IMR-90 (cell line): ENCODE measurements at regions not wholly inside any gene's neighbourhood (a gene's known extent, or its start where the extent isn't known, plus 50 kb on each side); places are given as distances from the start of the nearest gene placed in this dataset.

Experiments
- ATAC-seq: fragments of 200-7000 bp; cut with Tn5 transposase; 2 replicates; pipeline ENCODE4 v1.9.1; 2020; ENCODE audit warnings: low read depth, mild to moderate bottlenecking, moderate library complexity
- BruUV-seq: library from RNA; stranded (reverse); fragments of 400-500 nt; replicated peaks from 2 replicates; lab custom pipeline; 2021; lab: Mats Ljungman, UMichigan
- CTCF ChIA-PET: fragments of 300-600 bp; formaldehyde crosslinking; extraction: SDS; loops from one replicate; lab custom pipeline; 2021; ENCODE audit warnings: antibody characterized with exemption; lab: Yijun Ruan, JAX
- POLR2A ChIA-PET: fragments of 300-600 bp; sonication (Branson Sonifier 250); formaldehyde crosslinking; loops from one replicate; lab custom pipeline; 2022; ENCODE audit warnings: antibody characterized with exemption; ENCODE audit not compliant: unreplicated experiment; lab: Charles Lee
- DNase-seq: peaks from one replicate; pipeline ENCODE4 v3.0.0; 2013
- H2AFZ ChIP-seq: replicated peaks from 2 replicates; pipeline ENCODE3; 2013; ENCODE audit warnings: low read length, mild to moderate bottlenecking; ENCODE audit not compliant: poor library complexity
- H2AK5ac ChIP-seq: 2 replicates; pipeline ENCODE4 v1.6.1; 2013; ENCODE audit warnings: low read depth, low read length, inconsistent platforms
- H2AK9ac ChIP-seq: replicated peaks from 2 replicates; pipeline ENCODE3; 2013; ENCODE audit warnings: mild to moderate bottlenecking, low read depth, low read length, moderate library complexity; ENCODE audit not compliant: poor library complexity
- H2BK120ac ChIP-seq: 2 replicates; pipeline ENCODE4 v1.6.1; 2013; ENCODE audit warnings: low read depth, low read length, inconsistent platforms
- H2BK15ac ChIP-seq: 3 replicates; pipeline ENCODE4 v1.6.1; 2013; ENCODE audit warnings: low read depth, low read length, inconsistent platforms
- H2BK20ac ChIP-seq: 2 replicates; pipeline ENCODE4 v1.6.1; 2013; ENCODE audit warnings: low read depth, mild to moderate bottlenecking, inconsistent platforms, low read length, moderate library complexity
- H2BK5ac ChIP-seq: 2 replicates; pipeline ENCODE4 v1.6.1; 2013; ENCODE audit warnings: mild to moderate bottlenecking, low read depth, low read length, inconsistent platforms; ENCODE audit not compliant: poor library complexity, severe bottlenecking
- H3K14ac ChIP-seq: replicated peaks from 2 replicates; pipeline ENCODE4 v1.6.1; 2013; ENCODE audit warnings: low read depth, low read length, inconsistent platforms
- H3K18ac ChIP-seq: 2 replicates; pipeline ENCODE4 v1.6.1; 2013; ENCODE audit warnings: low read depth, low read length, control low read depth
- H3K23ac ChIP-seq: 2 replicates; pipeline ENCODE4 v1.6.1; 2013; ENCODE audit warnings: low read depth, low read length, inconsistent platforms
- H3K27ac ChIP-seq: 2 replicates; pipeline ENCODE4 v1.5.1; 2013; ENCODE audit warnings: mild to moderate bottlenecking, control low read depth, low read length; ENCODE audit not compliant: insufficient read depth
- H3K27me3 ChIP-seq: 2 replicates; pipeline ENCODE4 v1.6.1; 2013; ENCODE audit warnings: low read length; ENCODE audit not compliant: control insufficient read depth, insufficient read depth
- H3K36me3 ChIP-seq: 2 replicates; pipeline ENCODE4 v1.6.1; 2013; ENCODE audit warnings: low read length, mixed read lengths; ENCODE audit not compliant: control insufficient read depth, insufficient read depth
- H3K4ac ChIP-seq: 2 replicates; pipeline ENCODE4 v1.6.1; 2013; ENCODE audit warnings: low read depth, low read length, inconsistent platforms
- H3K4me1 ChIP-seq: 2 replicates; pipeline ENCODE4 v1.6.1; 2013; ENCODE audit warnings: low read length, mixed read lengths; ENCODE audit not compliant: control insufficient read depth, insufficient read depth
- H3K4me2 ChIP-seq: 2 replicates; pipeline ENCODE4 v1.6.1; 2013; ENCODE audit warnings: low read depth, mild to moderate bottlenecking, control low read depth, low read length, moderate library complexity
- H3K4me3 ChIP-seq: 2 replicates; pipeline ENCODE4 v1.5.1; 2013; ENCODE audit warnings: low read depth, mild to moderate bottlenecking, control low read depth, low read length, moderate library complexity; ENCODE audit not compliant: insufficient read depth
- H3K56ac ChIP-seq: 2 replicates; pipeline ENCODE4 v1.6.1; 2013; ENCODE audit warnings: low read length, inconsistent platforms; ENCODE audit not compliant: insufficient read depth; ENCODE audit errors: extremely low read depth
- H3K79me1 ChIP-seq, 2 experiments: 2 replicates each; pipeline ENCODE4 v1.6.1; 2013; ENCODE audit warnings: low read length in 2 of 2, inconsistent platforms in 1 of 2, low read depth in 1 of 2
- H3K9ac ChIP-seq: 2 replicates; pipeline ENCODE4 v1.6.1; 2013; ENCODE audit warnings: low read depth, low read length, control low read depth
- H3K9me1 ChIP-seq: 2 replicates; pipeline ENCODE4 v1.6.1; 2013; ENCODE audit warnings: low read length, inconsistent platforms; ENCODE audit not compliant: insufficient read depth
- H3K9me3 ChIP-seq: 2 replicates; pipeline ENCODE4 v1.6.1; 2013; ENCODE audit warnings: low read length; ENCODE audit not compliant: control insufficient read depth, insufficient read depth
- H4K20me1 ChIP-seq: 2 replicates; pipeline ENCODE4 v1.6.1; 2013; ENCODE audit warnings: low read length, inconsistent platforms; ENCODE audit not compliant: insufficient read depth
- H4K5ac ChIP-seq: 2 replicates; pipeline ENCODE4 v1.6.1; 2013; ENCODE audit warnings: mild to moderate bottlenecking, low read depth, low read length, control low read depth
- H4K8ac ChIP-seq, 2 experiments: 2 replicates each; pipeline ENCODE4 v1.6.1; 2013; ENCODE audit warnings: low read depth in 2 of 2, low read length in 2 of 2, control low read depth in 1 of 2, inconsistent platforms in 1 of 2
- H4K91ac ChIP-seq: 2 replicates; pipeline ENCODE4 v1.6.1; 2013; ENCODE audit warnings: low read depth, low read length, inconsistent platforms; ENCODE audit not compliant: insufficient read depth
- BHLHE40 ChIP-seq: fragments of 150-350 bp; IDR thresholded peaks from 2 replicates; pipeline ENCODE4 v1.6.1; 2016; ENCODE audit warnings: mild to moderate bottlenecking, low read depth, low read length
- CEBPB ChIP-seq: IDR thresholded peaks from 2 replicates; pipeline ENCODE4 v1.6.1; 2012; ENCODE audit warnings: low read depth, low read length, improper control_type of control experiment
- CHD1 ChIP-seq: IDR thresholded peaks from 2 replicates; pipeline ENCODE4 v1.6.1; 2012; ENCODE audit warnings: low read depth, low read length, improper control_type of control experiment
- CTCF ChIP-seq: conservative IDR thresholded peaks from 2 replicates; pipeline ENCODE4 v1.5.1; 2012; ENCODE audit warnings: mild to moderate bottlenecking, low read depth, low read length, improper control_type of control experiment
- ELK1 ChIP-seq: fragments of 150-350 bp; IDR thresholded peaks from 2 replicates; pipeline ENCODE4 v1.6.1; 2016; ENCODE audit warnings: low read depth, mild to moderate bottlenecking, low read length, moderate library complexity, borderline replicate concordance
- FOS ChIP-seq: fragments of 150-350 bp; IDR thresholded peaks from 2 replicates; pipeline ENCODE4 v1.6.1; 2016; ENCODE audit warnings: low read depth, low read length
- MAFK ChIP-seq: IDR thresholded peaks from 2 replicates; pipeline ENCODE4 v1.6.1; 2012; ENCODE audit warnings: low read depth, low read length, improper control_type of control experiment
- MAZ ChIP-seq: IDR thresholded peaks from 2 replicates; pipeline ENCODE4 v1.6.1; 2012; ENCODE audit warnings: low read depth, mild to moderate bottlenecking, low read length, improper control_type of control experiment, moderate library complexity, borderline replicate concordance
- MXI1 ChIP-seq: IDR thresholded peaks from 2 replicates; pipeline ENCODE4 v1.6.1; 2012; ENCODE audit warnings: low read depth, mild to moderate bottlenecking, low read length, moderate library complexity, borderline replicate concordance
- NFE2L2 ChIP-seq: fragments of 150-350 bp; IDR thresholded peaks from 2 replicates; pipeline ENCODE4 v1.6.1; 2016; ENCODE audit warnings: low read depth, mild to moderate bottlenecking, low read length
- POLR2A ChIP-seq: IDR thresholded peaks from 2 replicates; pipeline ENCODE4 v1.6.1; 2012; ENCODE audit warnings: mild to moderate bottlenecking, low read depth, low read length
- RAD21 ChIP-seq: IDR thresholded peaks from 2 replicates; pipeline ENCODE4 v1.6.1; 2012; ENCODE audit warnings: low read length, improper control_type of control experiment
- RCOR1 ChIP-seq: IDR thresholded peaks from 2 replicates; pipeline ENCODE4 v1.6.1; 2012; ENCODE audit warnings: mild to moderate bottlenecking, low read length, improper control_type of control experiment; ENCODE audit not compliant: insufficient replicate concordance
- RFX5 ChIP-seq: IDR thresholded peaks from 2 replicates; pipeline ENCODE4 v1.8.0; 2012; ENCODE audit warnings: low read depth, mild to moderate bottlenecking, low read length, moderate library complexity
- SMC3 ChIP-seq: fragments of 150-350 bp; IDR thresholded peaks from 2 replicates; pipeline ENCODE4 v1.6.1; 2016; ENCODE audit warnings: low read depth, mild to moderate bottlenecking, antibody characterized with exemption, low read length, moderate library complexity
- USF2 ChIP-seq: fragments of 150-350 bp; IDR thresholded peaks from 2 replicates; pipeline ENCODE4 v1.6.1; 2017; ENCODE audit warnings: mild to moderate bottlenecking, antibody characterized with exemption, low read length, low read depth
- WGBS, 2 experiments: methylation state at CpG; one replicate each; pipeline versions ENCODE4 v1.1.5 to v1.1.7; 2013; ENCODE audit warnings: missing lambda C conversion rate in 2 of 2; ENCODE audit not compliant: insufficient read length in 1 of 2; ENCODE audit errors: extremely low coverage in 2 of 2; 5-methylcytosine and 5-hydroxymethylcytosine counted together
- dilution Hi-C: fragments of 300-500 bp; cut with HindIII; formaldehyde crosslinking; loops from one replicate; pipeline ENCODE4 v1.14.3; 2018; ENCODE audit warnings: low sequenced_read_pairs; ENCODE audit not compliant: unreplicated experiment
- in situ Hi-C: fragments of 300-500 bp; cut with MboI; formaldehyde crosslinking; loops from 3 replicates; pipeline ENCODE4 v1.14.3; 2019; ENCODE audit warnings: low sequenced_read_pairs, inconsistent platforms, mixed read lengths
- intact Hi-C: fragments of 100-400 bp; cut with micrococcal nuclease; formaldehyde crosslinking; loops from 2 replicates; pipeline ENCODE4 v1.10.0; 2022

- Histone ChIP-seq H3K4me1 (no peaks in the 10 kb centered on the region; the same call in 1 of the 2 replicates), H2AFZ (no peak overlapping the region), H2BK5ac (no peak overlapping the region), H2AK9ac (no peak overlapping the region), H3K79me1 (no peaks in the 10 kb centered on the region), H2BK15ac (no peak overlapping the region), H4K5ac (no peak overlapping the region), H3K27ac (no peak overlapping the region), H3K4me3 (no peak overlapping the region), H4K91ac (no peak overlapping the region), H3K9ac (no peak overlapping the region), H3K9me1 (no peaks in the 10 kb centered on the region), H2BK120ac (no peak overlapping the region), H3K36me3 (no peaks in the 10 kb centered on the region), H2AK5ac (no peak overlapping the region), H2BK20ac (peak overlapping the region; percentile 58; the same call in 1 of the 2 replicates), H3K27me3 (no peaks in the 10 kb centered on the region), H3K4ac (no peak overlapping the region), H3K23ac (no peak overlapping the region), H3K14ac (no peak overlapping the region), H3K56ac (no peak overlapping the region), H4K20me1 (no peaks in the 10 kb centered on the region), H4K8ac (no peak overlapping the region), H3K4me2 (no peak overlapping the region), H3K9me3 (no peaks in the 10 kb centered on the region), H3K18ac (no peak overlapping the region)
- ChIA-PET POLR2A (no interaction called here), CTCF (no interaction called here)
- WGBS, 2 experiments: no CpG with 5 or more reads among the region's 3 CpGs
- TF ChIP-seq POLR2A: no peak
- no peak for TF ChIP-seq MAFK
- TF ChIP-seq CEBPB: no peak
- TF ChIP-seq USF2: no peak
- no peak for TF ChIP-seq RFX5
- no peak for TF ChIP-seq BHLHE40
- no peak for TF ChIP-seq MAZ
- TF ChIP-seq MXI1: no peak
- TF ChIP-seq FOS: no peak
- TF ChIP-seq RAD21: no peak
- no peak for TF ChIP-seq SMC3
- no peak for TF ChIP-seq CHD1
- no peak for TF ChIP-seq CTCF
- TF ChIP-seq NFE2L2: no peak
- no peak for TF ChIP-seq RCOR1
- no peak for TF ChIP-seq ELK1
- in situ Hi-C loops (no loop called here), intact Hi-C loops (no loop called here), dilution Hi-C loops (no loop called here)
- DNase-seq: peak; percentile 53
- no TSS peak for BruUV-seq
- no peak for ATAC-seq
Observed at GRCh38 chr4:147325571-147325981, 155.3 kb upstream of the EDNRA start.
